ENCODE measurements at regions not wholly inside any gene's neighbourhood (a gene's known extent, or its start where the extent isn't known, plus 50 kb on each side); places are given as distances from the start of the nearest gene placed in this dataset.

- Histone ChIP-seq H3K14ac (ENCODE audit: low read length in 2 of 2) (no peak overlapping the region), H3K4me1 (ENCODE audit: control insufficient read depth, insufficient read depth, low read depth, low read length) (no peaks in the 10 kb centered on the region), H3K9ac (ENCODE audit: low read length) (no peak overlapping the region), H3K27me3 (ENCODE audit: control insufficient read depth in 1 of 2, insufficient read depth in 1 of 2, low read length in 2 of 2) (no peaks in the 10 kb centered on the region), H3K4ac (ENCODE audit: low read depth in 1 of 2, low read length in 2 of 2) (no peak overlapping the region), H3K27ac (ENCODE audit: low read length, poor library complexity, severe bottlenecking) (no peak overlapping the region), H2BK120ac (ENCODE audit: low read depth, low read length) (no peak overlapping the region), H3K4me2 (ENCODE audit: low read length, poor library complexity, severe bottlenecking) (no peak overlapping the region), H4K91ac (ENCODE audit: low read length) (no peak overlapping the region), H2BK5ac (ENCODE audit: low read depth, low read length, poor library complexity, severe bottlenecking) (no peak overlapping the region), H3K9me3 (ENCODE audit: control insufficient read depth, low read length) (no peaks in the 10 kb centered on the region), H4K8ac (ENCODE audit: low read length) (no peak overlapping the region), H3K18ac (ENCODE audit: low read depth in 1 of 2, low read length in 2 of 2) (no peak overlapping the region), H3K79me1 (replicated peaks; ENCODE audit: low read length, poor library complexity, severe bottlenecking) (no peaks in the 10 kb centered on the region), H2BK12ac (ENCODE audit: low read length in 2 of 2) (no peak overlapping the region), H3K23ac (ENCODE audit: low read length in 2 of 2) (no peak overlapping the region), H3K36me3 (ENCODE audit: control insufficient read depth in 1 of 2, insufficient read depth in 2 of 2, low read depth in 1 of 2, low read length in 2 of 2) (no peaks in the 10 kb centered on the region), H2AFZ (ENCODE audit: low read depth, low read length) (no peak overlapping the region), H2AK5ac (ENCODE audit: low read length, severe bottlenecking) (no peak overlapping the region), H2BK15ac (ENCODE audit: low read depth, poor library complexity, severe bottlenecking) (no peak overlapping the region), H3K4me3 (ENCODE audit: insufficient read depth in 1 of 2, low read depth in 1 of 2, low read length in 2 of 2) (no peak overlapping the region)
- no peak for DNase-seq
- no CpG with 5 or more reads among the region's 1 CpG for WGBS
Measured at GRCh38 chr3:117743993-117744392, 1034.4 kb downstream of the TUSC7 start.

DNA sequence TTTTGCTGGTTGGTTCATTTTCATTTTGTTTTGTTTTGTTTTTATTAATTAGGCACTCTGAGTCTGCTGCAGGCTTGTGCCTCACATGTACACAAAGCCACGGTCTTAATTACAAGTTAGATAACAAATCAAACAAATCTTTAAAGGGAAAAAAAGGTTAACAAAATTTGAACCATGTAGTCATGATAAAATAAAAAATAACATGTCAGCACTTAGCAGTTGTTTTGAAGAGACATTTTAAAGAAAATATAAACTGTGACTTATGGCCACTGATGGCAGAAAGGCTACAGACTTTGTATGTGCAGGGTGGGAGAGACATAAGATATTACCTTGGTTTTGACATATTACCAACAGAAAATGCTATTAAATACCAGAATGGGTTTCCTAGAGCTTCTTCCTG lies 1035.4 kb downstream of the TUSC7 start:
- Histone ChIP-seq H3K36me3 (ENCODE audit: control insufficient read depth in 1 of 2, insufficient read depth in 2 of 2, low read depth in 1 of 2, low read length in 2 of 2) (no peaks in the 10 kb centered on the region), H2AK5ac (ENCODE audit: low read length, severe bottlenecking) (no peak overlapping the region), H3K9me3 (ENCODE audit: control insufficient read depth, low read length) (no peaks in the 10 kb centered on the region), H3K4me1 (ENCODE audit: control insufficient read depth, insufficient read depth, low read depth, low read length) (no peaks in the 10 kb centered on the region), H3K23ac (ENCODE audit: low read length in 2 of 2) (no peak overlapping the region), H4K8ac (ENCODE audit: low read length) (no peak overlapping the region), H2BK5ac (ENCODE audit: low read depth, low read length, poor library complexity, severe bottlenecking) (no peak overlapping the region), H3K79me1 (replicated peaks; ENCODE audit: low read length, poor library complexity, severe bottlenecking) (no peaks in the 10 kb centered on the region), H3K4ac (ENCODE audit: low read depth in 1 of 2, low read length in 2 of 2) (no peak overlapping the region), H3K4me2 (ENCODE audit: low read length, poor library complexity, severe bottlenecking) (no peak overlapping the region), H3K9ac (ENCODE audit: low read length) (no peak overlapping the region), H2AFZ (ENCODE audit: low read depth, low read length) (no peak overlapping the region), H3K18ac (ENCODE audit: low read depth in 1 of 2, low read length in 2 of 2) (no peak overlapping the region), H3K27me3 (ENCODE audit: control insufficient read depth in 1 of 2, insufficient read depth in 1 of 2, low read length in 2 of 2) (no peaks in the 10 kb centered on the region), H3K27ac (ENCODE audit: low read length, poor library complexity, severe bottlenecking) (no peak overlapping the region), H3K14ac (ENCODE audit: low read length in 2 of 2) (no peak overlapping the region), H2BK12ac (ENCODE audit: low read length in 2 of 2) (no peak overlapping the region), H3K4me3 (ENCODE audit: insufficient read depth in 1 of 2, low read depth in 1 of 2, low read length in 2 of 2) (no peak overlapping the region), H2BK15ac (ENCODE audit: low read depth, poor library complexity, severe bottlenecking) (no peak overlapping the region), H2BK120ac (ENCODE audit: low read depth, low read length) (no peak overlapping the region), H4K91ac (ENCODE audit: low read length) (no peak overlapping the region)
- WGBS = no CpG with 5 or more reads among the region's 1 CpG
- no peak for DNase-seq

DNA sequence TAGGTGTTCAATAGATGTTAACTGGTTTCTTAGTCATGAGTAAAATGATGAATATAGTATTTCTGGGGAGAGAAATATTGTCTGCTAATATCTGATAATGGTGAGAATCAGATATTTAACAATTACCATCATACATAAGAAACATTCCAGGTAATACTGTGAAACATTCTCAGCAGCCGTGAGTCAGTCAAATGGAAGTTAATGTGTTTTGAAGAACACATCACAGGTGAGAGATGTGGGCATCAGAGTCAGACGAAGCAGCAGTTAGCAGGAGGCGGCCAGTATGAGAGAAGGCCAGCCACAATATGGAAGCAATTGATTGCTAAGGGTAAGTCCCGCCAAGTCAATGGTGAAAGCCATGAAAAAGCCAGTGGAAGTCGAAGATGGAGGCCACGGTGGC lies 1035.9 kb downstream of the TUSC7 start:
- no peak overlapping the region for H3K4me3 ChIP-seq (ENCODE audit: insufficient read depth in 1 of 2, low read depth in 1 of 2, low read length in 2 of 2)
- H2BK5ac ChIP-seq (ENCODE audit: low read depth, low read length, poor library complexity, severe bottlenecking) = no peak overlapping the region
- no peak overlapping the region for H3K9ac ChIP-seq (ENCODE audit: low read length)
- H3K23ac ChIP-seq (ENCODE audit: low read length in 2 of 2) = no peak overlapping the region
- no peak overlapping the region for H2BK12ac ChIP-seq (ENCODE audit: low read length in 2 of 2)
- no peaks in the 10 kb centered on the region for H3K27me3 ChIP-seq (ENCODE audit: control insufficient read depth in 1 of 2, insufficient read depth in 1 of 2, low read length in 2 of 2)
- no peak overlapping the region for H3K27ac ChIP-seq (ENCODE audit: low read length, poor library complexity, severe bottlenecking)
- no peak overlapping the region for H2AK5ac ChIP-seq (ENCODE audit: low read length, severe bottlenecking)
- WGBS = 81% methylated on average over 6 of the region's 6 CpGs
- H3K18ac ChIP-seq (ENCODE audit: low read depth in 1 of 2, low read length in 2 of 2) = no peak overlapping the region
- no peak overlapping the region for H3K4me2 ChIP-seq (ENCODE audit: low read length, poor library complexity, severe bottlenecking)
- H4K8ac ChIP-seq (ENCODE audit: low read length) = no peak overlapping the region
- H3K4me1 ChIP-seq (ENCODE audit: control insufficient read depth, insufficient read depth, low read depth, low read length) = no peaks in the 10 kb centered on the region
- H2BK15ac ChIP-seq (ENCODE audit: low read depth, poor library complexity, severe bottlenecking) = no peak overlapping the region
- no peaks in the 10 kb centered on the region for H3K36me3 ChIP-seq (ENCODE audit: control insufficient read depth in 1 of 2, insufficient read depth in 2 of 2, low read depth in 1 of 2, low read length in 2 of 2)
- no peak overlapping the region for H2AFZ ChIP-seq (ENCODE audit: low read depth, low read length)
- no peak overlapping the region for H3K4ac ChIP-seq (ENCODE audit: low read depth in 1 of 2, low read length in 2 of 2)
- no peak for DNase-seq
- H4K91ac ChIP-seq (ENCODE audit: low read length) = no peak overlapping the region
- H3K14ac ChIP-seq (ENCODE audit: low read length in 2 of 2) = no peak overlapping the region
- no peak overlapping the region for H2BK120ac ChIP-seq (ENCODE audit: low read depth, low read length)
- H3K79me1 ChIP-seq (replicated peaks; ENCODE audit: low read length, poor library complexity, severe bottlenecking) = no peaks in the 10 kb centered on the region
- H3K9me3 ChIP-seq (ENCODE audit: control insufficient read depth, low read length) = no peaks in the 10 kb centered on the region

DNA sequence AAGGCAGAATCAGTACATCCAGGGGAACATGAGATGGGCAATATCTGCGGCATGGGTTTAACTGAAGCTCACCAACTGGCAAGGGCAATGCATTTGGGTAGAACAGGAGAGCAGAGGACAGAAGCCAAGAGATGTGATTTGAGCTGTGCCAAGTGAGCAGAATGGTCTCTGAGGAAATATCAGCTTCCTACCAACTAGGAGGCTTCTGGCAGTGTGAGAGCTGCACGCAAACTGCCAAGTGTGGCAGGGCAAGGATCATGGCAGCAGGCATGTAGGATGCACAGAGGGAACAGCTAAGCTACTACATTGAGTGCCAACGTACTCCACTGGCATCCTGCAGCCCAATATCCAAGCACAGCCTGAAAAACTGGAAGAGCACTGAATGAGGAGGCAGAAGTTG lies 1036.5 kb downstream of the TUSC7 start:
- Histone ChIP-seq H3K27me3 (ENCODE audit: control insufficient read depth in 1 of 2, insufficient read depth in 1 of 2, low read length in 2 of 2) (no peaks in the 10 kb centered on the region), H3K18ac (ENCODE audit: low read depth in 1 of 2, low read length in 2 of 2) (no peak overlapping the region), H3K4me2 (ENCODE audit: low read length, poor library complexity, severe bottlenecking) (no peak overlapping the region), H2BK15ac (ENCODE audit: low read depth, poor library complexity, severe bottlenecking) (no peak overlapping the region), H4K91ac (ENCODE audit: low read length) (no peak overlapping the region), H3K4me3 (ENCODE audit: insufficient read depth in 1 of 2, low read depth in 1 of 2, low read length in 2 of 2) (no peak overlapping the region), H3K9me3 (ENCODE audit: control insufficient read depth, low read length) (no peaks in the 10 kb centered on the region), H2BK5ac (ENCODE audit: low read depth, low read length, poor library complexity, severe bottlenecking) (no peak overlapping the region), H2AFZ (ENCODE audit: low read depth, low read length) (no peak overlapping the region), H2AK5ac (ENCODE audit: low read length, severe bottlenecking) (no peak overlapping the region), H3K9ac (ENCODE audit: low read length) (no peak overlapping the region), H3K79me1 (replicated peaks; ENCODE audit: low read length, poor library complexity, severe bottlenecking) (no peaks in the 10 kb centered on the region), H3K27ac (ENCODE audit: low read length, poor library complexity, severe bottlenecking) (no peak overlapping the region), H3K4ac (ENCODE audit: low read depth in 1 of 2, low read length in 2 of 2) (no peak overlapping the region), H2BK12ac (ENCODE audit: low read length in 2 of 2) (no peak overlapping the region), H3K4me1 (ENCODE audit: control insufficient read depth, insufficient read depth, low read depth, low read length) (no peaks in the 10 kb centered on the region), H3K14ac (ENCODE audit: low read length in 2 of 2) (no peak overlapping the region), H3K23ac (ENCODE audit: low read length in 2 of 2) (no peak overlapping the region), H3K36me3 (ENCODE audit: control insufficient read depth in 1 of 2, insufficient read depth in 2 of 2, low read depth in 1 of 2, low read length in 2 of 2) (no peaks in the 10 kb centered on the region), H4K8ac (ENCODE audit: low read length) (no peak overlapping the region), H2BK120ac (ENCODE audit: low read depth, low read length) (no peak overlapping the region)
- no peak for DNase-seq
- 74% methylated on average over 3 of the region's 3 CpGs for WGBS

All from mesenchymal stem cell (in vitro differentiated cells and primary cell).